Kidney epithelial cell (primary cell): ENCODE measurements at regions not wholly inside any gene's neighbourhood (a gene's known extent, or its start where the extent isn't known, plus 50 kb on each side); places are given as distances from the start of the nearest gene placed in this dataset.

ENCODE experiments used
- DNase-seq: peaks from one replicate; pipeline ENCODE4 v3.0.0-alpha.2; 2010; ENCODE audit warnings: low read depth
- H3K27me3 ChIP-seq: 2 replicates; pipeline ENCODE4 v1.6.0; 2011; ENCODE audit warnings: low read length; ENCODE audit not compliant: control insufficient read depth, insufficient read depth
- H3K36me3 ChIP-seq: 2 replicates; pipeline ENCODE4 v1.5.1; 2011; ENCODE audit warnings: low read length; ENCODE audit not compliant: control insufficient read depth, insufficient read depth
- H3K4me3 ChIP-seq: 2 replicates; pipeline ENCODE4 v1.5.1; 2011; ENCODE audit warnings: low read depth, mild to moderate bottlenecking, control low read depth, low read length
- TF ChIP-seq, protein P1 (sequence below): IDR thresholded peaks from 2 replicates; pipeline ENCODE4 v1.5.1; 2011; ENCODE audit warnings: mild to moderate bottlenecking, moderate library complexity, low read length, control low read depth, inconsistent platforms; ENCODE audit not compliant: insufficient read depth, poor library complexity, severe bottlenecking

DNA sequence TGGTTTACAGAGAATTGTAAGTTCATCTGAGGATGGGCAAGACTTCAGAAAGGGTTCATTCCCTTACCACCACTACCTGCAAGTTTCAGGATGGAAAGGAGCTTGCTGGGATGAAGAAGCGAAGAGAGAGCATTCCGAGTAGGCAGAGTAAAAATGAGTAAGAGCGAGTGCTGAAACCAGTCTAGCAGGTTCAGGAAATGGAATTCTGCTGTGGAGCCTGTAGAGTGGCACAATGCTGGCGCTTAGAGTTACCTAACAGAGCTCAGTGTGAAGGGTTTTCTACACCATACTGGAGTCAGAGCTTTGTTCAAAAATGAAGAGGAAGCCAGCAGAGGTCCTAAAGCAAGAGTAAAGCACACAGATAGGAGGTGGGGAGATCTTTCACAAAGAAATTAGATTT, 179.2 kb upstream of the ZC3H12C start:
- DNase-seq, result no peak
- TF ChIP-seq, protein P1, sequence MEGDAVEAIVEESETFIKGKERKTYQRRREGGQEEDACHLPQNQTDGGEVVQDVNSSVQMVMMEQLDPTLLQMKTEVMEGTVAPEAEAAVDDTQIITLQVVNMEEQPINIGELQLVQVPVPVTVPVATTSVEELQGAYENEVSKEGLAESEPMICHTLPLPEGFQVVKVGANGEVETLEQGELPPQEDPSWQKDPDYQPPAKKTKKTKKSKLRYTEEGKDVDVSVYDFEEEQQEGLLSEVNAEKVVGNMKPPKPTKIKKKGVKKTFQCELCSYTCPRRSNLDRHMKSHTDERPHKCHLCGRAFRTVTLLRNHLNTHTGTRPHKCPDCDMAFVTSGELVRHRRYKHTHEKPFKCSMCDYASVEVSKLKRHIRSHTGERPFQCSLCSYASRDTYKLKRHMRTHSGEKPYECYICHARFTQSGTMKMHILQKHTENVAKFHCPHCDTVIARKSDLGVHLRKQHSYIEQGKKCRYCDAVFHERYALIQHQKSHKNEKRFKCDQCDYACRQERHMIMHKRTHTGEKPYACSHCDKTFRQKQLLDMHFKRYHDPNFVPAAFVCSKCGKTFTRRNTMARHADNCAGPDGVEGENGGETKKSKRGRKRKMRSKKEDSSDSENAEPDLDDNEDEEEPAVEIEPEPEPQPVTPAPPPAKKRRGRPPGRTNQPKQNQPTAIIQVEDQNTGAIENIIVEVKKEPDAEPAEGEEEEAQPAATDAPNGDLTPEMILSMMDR, result no peak

GRCh38 chr11:109914809-109915653, 178.2 kb upstream of the ZC3H12C start:
- no peaks in the 10 kb centered on the region for H3K36me3 ChIP-seq
- TF ChIP-seq, protein P1, result no peak
- no peaks in the 10 kb centered on the region for H3K27me3 ChIP-seq
- H3K4me3 ChIP-seq, result no peak overlapping the region
- DNase-seq, result no peak

More for the DNA sequence above, 179.2 kb upstream of the ZC3H12C start:
- no peaks in the 10 kb centered on the region for H3K36me3 ChIP-seq
- no peaks in the 10 kb centered on the region for H3K27me3 ChIP-seq
- H3K4me3 ChIP-seq, result no peak overlapping the region

- TF ChIP-seq, protein P1, result no peak
- no peak for DNase-seq
- Histone ChIP-seq H3K27me3 (no peaks in the 10 kb centered on the region), H3K4me3 (no peak overlapping the region), H3K36me3 (no peaks in the 10 kb centered on the region)
These were observed 166.3 kb upstream of the ZC3H12C start for GRCh38 chr11:109926941-109927340.

DNA sequence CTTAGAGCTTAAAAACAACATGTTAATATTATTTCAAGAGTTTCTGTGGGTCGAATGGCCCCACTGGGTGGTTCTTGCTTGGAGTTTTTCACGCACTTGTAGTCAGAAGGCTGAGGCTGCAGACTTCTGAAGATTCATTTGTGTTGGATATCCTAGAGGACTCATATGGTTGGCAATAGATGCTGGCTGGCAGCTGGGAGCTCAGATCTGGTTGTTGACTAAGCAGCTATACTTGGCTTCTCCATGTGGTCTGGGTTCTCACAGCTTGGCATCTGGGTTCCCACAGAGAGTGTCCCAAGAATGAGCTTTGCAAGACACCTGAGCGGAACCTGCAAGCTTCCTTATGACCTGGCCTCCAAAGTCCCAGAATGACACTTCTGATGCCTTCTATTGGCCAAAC, 163.9 kb upstream of the ZC3H12C start:
- DNase-seq, result no peak
- Histone ChIP-seq H3K27me3 (no peaks in the 10 kb centered on the region), H3K4me3 (no peak overlapping the region), H3K36me3 (no peaks in the 10 kb centered on the region)
- TF ChIP-seq, protein P1, result no peak

- TF ChIP-seq, protein P1, result no peak
- Histone ChIP-seq H3K4me3 (no peak overlapping the region), H3K36me3 (no peaks in the 10 kb centered on the region), H3K27me3 (no peaks in the 10 kb centered on the region)
- DNase-seq, result no peak
These were observed 160.1 kb upstream of the ZC3H12C start for GRCh38 chr11:109933126-109933525.

DNA sequence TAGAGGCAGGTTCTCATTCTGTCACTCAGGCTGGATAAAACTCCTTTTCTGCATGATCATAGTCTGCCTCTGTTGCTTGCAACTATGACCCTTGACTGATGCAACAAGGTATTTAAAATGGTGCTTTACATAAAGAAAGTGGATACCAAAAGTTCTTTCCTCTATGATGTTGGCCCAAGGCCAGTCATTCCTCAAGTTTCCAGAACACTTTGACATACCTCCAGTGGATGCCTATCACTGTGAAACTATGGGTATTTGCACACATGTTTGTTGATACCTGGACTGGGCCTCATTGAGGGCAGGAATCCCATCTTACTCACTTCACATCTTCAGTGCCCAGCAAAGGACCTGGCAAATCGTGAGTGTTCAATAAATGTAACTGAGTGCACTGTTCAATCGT, 159.0 kb upstream of the ZC3H12C start:
- Histone ChIP-seq H3K27me3 (no peaks in the 10 kb centered on the region), H3K36me3 (no peaks in the 10 kb centered on the region), H3K4me3 (no peak overlapping the region)
- no peak for DNase-seq
- TF ChIP-seq, protein P1, result no peak
